GM18505 (cell line): ENCODE measurements at regions not wholly inside any gene's neighbourhood (a gene's known extent, or its start where the extent isn't known, plus 50 kb on each side); places are given as distances from the start of the nearest gene placed in this dataset.
"Not testable (repeated sequence)": the region's sequence is repeated elsewhere in the genome, so short reads cannot be mapped to it uniquely, and the experiment has no call there.

Source experiments
- ATAC-seq: cut with Tn5 transposase; IDR thresholded peaks from one replicate; pipeline ENCODE4 v1.9.1; 2021; ENCODE audit not compliant: unreplicated experiment
- POLR2A ChIP-seq: IDR thresholded peaks from 4 replicates; pipeline ENCODE4 v1.6.1; 2011; ENCODE audit warnings: borderline replicate concordance; ENCODE audit not compliant: insufficient read depth, insufficient read length; ENCODE audit errors: extremely low read depth

DNA sequence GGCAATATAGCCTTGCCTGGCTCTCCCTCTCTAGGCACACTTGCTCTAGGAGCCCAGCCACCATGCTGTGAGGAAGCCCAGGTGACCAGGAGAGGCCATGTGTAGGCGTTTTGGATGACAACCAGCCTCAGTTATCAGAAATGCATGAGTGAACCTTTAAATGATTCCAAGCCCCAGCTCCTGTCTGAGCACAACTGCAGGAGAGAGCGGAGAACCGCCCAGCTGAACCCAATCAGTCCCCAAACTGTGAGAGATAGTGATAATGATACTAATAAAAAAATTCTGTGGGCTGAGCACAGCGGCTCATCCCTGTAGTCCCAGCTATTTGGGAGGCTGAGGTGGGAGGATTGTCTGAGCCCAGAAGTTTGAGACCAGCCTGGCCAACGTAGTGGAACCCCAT lies 83.8 kb upstream of the TOX2 start:
- no peak for ATAC-seq
- TF ChIP-seq POLR2A: no peak

- ATAC-seq: no peak
- TF ChIP-seq POLR2A: no peak
Measured at GRCh38 chr20:43829951-43830690, 84.5 kb upstream of the TOX2 start.

DNA sequence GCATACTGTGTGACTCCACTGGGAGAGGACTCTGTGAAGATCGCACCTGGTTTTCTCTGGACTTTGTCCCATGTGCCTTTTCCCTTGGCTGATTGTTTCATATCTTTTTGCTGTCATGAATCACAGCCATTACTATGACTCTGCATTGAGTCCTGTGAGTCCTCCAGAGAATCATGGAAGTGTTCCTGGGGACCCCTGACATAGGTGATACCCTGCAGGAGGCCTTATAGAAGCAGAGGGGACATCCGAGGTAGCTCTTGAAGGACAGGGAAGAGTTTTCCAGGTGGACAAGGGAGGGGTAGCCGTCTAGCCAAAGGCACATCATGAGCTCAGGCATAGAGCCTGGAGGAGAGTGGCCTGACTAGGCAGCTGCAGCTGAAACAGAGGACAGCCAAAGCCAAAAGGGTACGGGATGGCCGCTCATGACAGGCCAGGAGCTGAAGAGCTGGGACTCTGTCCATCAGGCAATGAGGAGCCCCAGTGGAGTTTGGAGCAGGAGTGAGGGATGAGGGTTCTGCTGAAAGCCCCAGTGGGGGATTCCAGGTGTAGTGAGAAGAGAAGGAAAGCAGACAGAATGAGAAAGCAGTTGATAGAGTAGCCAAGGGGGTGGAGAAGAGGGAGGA lies 86.6 kb upstream of the TOX2 start:
- no peak for ATAC-seq
- TF ChIP-seq POLR2A: no peak

DNA sequence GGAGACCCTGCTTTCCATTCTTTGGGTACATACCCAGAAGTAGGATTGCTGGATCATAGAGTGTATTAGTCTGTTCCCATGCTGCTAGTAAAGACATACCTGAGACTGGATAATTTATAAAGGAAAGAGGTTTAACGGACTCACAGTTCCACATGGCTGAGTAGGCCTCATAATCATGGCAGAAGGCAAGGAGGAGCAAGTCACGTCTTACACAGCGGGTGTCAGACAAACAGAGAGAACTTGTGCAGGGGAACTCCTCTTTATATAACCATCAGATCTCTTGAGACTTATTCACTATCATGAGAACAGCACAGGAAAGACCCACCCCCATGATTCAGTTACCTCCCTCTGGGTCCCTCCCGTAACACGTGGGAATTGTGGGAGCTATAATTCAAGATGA lies 87.7 kb upstream of the TOX2 start:
- not testable (repeated sequence) for ATAC-seq

GRCh38 chr20:43825581-43825980 lies 89.1 kb upstream of the TOX2 start:
- ATAC-seq: no peak
- no peak for TF ChIP-seq POLR2A

- TF ChIP-seq POLR2A: no peak
- ATAC-seq: no peak
Measured at GRCh38 chr20:43825051-43825402, 89.6 kb upstream of the TOX2 start.

GRCh38 chr20:43824309-43825050 lies 90.2 kb upstream of the TOX2 start:
- TF ChIP-seq POLR2A: no peak
- ATAC-seq: no peak

DNA sequence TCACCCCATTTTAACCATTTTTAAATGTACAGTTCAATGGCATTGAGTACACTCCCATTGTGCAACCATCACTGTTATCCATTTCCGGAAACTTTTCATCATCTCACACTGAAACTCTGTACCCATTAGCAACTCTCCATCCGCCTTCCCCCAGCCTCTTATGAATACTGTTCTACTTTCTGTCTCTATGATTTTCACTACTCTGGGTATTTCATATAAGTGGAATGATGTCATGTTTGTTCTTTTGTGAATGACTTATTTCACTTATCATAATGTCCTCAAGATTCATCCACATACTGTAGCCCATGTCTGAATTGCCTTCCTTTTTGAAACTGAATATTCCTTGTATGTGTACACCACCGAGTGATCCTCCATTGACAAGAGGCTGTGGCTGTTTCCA lies 92.9 kb upstream of the TOX2 start:
- no peak for TF ChIP-seq POLR2A
- ATAC-seq: no peak

GRCh38 chr20:43820731-43821330 lies 93.8 kb upstream of the TOX2 start:
- ATAC-seq: no peak

DNA sequence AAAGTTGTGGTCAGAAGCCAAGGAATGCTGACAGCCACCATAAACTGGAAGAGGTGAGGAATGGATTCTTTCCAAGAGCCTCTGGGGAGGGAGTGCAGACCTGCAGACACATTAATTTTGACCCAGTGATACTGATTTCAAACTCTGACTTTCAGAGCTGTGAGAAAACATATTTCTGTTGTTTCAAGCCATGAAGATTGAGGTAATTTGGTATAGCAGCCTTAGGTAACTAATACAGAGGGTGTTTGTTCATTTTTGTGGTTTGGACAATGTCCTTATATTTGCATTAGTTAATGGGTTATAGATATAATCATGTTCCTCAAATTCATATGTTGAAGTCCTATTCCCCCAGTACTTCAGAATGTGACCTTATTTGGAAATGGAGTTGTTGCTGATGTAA lies 85.4 kb upstream of the GTSF1L start:
- TF ChIP-seq POLR2A: no peak
- ATAC-seq: no peak

More at GRCh38 chr20:43820731-43821330, 93.8 kb upstream of the TOX2 start:
- no peak for TF ChIP-seq POLR2A

GRCh38 chr20:43809206-43809819 lies 82.5 kb upstream of the GTSF1L start:
- no peak for TF ChIP-seq POLR2A
- no peak for ATAC-seq

DNA sequence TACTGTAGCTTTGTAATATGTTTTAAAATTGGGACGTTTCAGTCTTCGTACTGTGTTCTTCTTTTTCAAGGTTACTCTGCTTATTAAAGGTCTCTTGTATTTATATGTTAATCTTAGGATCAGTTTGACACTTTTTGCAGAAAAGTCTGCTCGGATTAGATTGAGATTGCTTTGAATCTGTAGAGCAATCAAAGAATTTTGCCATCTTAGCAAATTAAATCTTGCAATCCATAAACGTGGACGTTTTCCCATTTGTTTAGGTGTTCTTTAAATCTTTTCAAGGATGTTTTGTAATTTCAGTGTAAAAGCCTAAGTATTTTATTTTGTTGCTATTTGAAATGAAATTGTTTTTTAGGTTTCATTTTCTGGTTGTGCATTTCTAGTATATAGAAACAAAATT lies 78.0 kb upstream of the GTSF1L start:
- ATAC-seq: no peak
- no peak for TF ChIP-seq POLR2A

- no peak for ATAC-seq
- TF ChIP-seq POLR2A: no peak
Measured at GRCh38 chr20:43803276-43803675, 76.5 kb upstream of the GTSF1L start.
